CD4-positive, alpha-beta T cell (primary cell): ENCODE measurements at regions not wholly inside any gene's neighbourhood (a gene's known extent, or its start where the extent isn't known, plus 50 kb on each side); places are given as distances from the start of the nearest gene placed in this dataset.
A peak's percentile ranks its signal among the peaks of the same experiment; 100 is the strongest.

Experiments
- ATAC-seq: fragments of 200-7000 bp; cut with Tn5 transposase; one replicate; pipeline ENCODE4 v1.10.0; 2022; ENCODE audit warnings: mild to moderate bottlenecking; ENCODE audit not compliant: poor library complexity
- CTCF ChIA-PET: fragments of 350-600 bp; sonication (Branson Sonifier 250); formaldehyde crosslinking; loops from one replicate; lab custom pipeline; 2021; ENCODE audit warnings: antibody characterized with exemption, inconsistent platforms; lab: Charles Lee
- POLR2A ChIA-PET: fragments of 350-600 bp; sonication (Branson Sonifier 250); formaldehyde crosslinking; loops from one replicate; lab custom pipeline; 2021; ENCODE audit warnings: antibody characterized with exemption, inconsistent platforms; lab: Charles Lee
- DNase-seq, 14 experiments: peaks; one replicate each; pipeline ENCODE4 v3.0.0-alpha.2; 2013 to 2020; ENCODE audit warnings: mixed read lengths in 2 of 14
- H3K27ac ChIP-seq, 2 donors: one replicate each; pipeline versions ENCODE4 v1.5.1 to v1.7.0; 2013; ENCODE audit warnings: low read length in 2 of 2, low read depth in 1 of 2, mild to moderate bottlenecking in 1 of 2
- H3K27me3 ChIP-seq, 2 experiments: 1 replicate in 1 of 2; 2 replicates in 1 of 2; pipeline versions ENCODE4 v1.6.1 to v1.7.0; 2013; ENCODE audit warnings: low read length in 2 of 2, control low read depth in 1 of 2, mild to moderate bottlenecking in 1 of 2, moderate library complexity in 1 of 2; ENCODE audit not compliant: insufficient read depth in 2 of 2, control insufficient read depth in 1 of 2
- H3K36me3 ChIP-seq: one replicate; pipeline ENCODE4 v1.6.1; 2013; ENCODE audit warnings: low read length, control low read depth; ENCODE audit not compliant: insufficient read depth
- H3K4me1 ChIP-seq: one replicate; pipeline ENCODE4 v1.6.1; 2013; ENCODE audit warnings: low read length, control low read depth; ENCODE audit not compliant: insufficient read depth
- H3K4me3 ChIP-seq: one replicate; pipeline ENCODE4 v1.5.1; 2013; ENCODE audit warnings: mild to moderate bottlenecking, low read length, moderate library complexity
- H3K9me3 ChIP-seq, 2 experiments: 1 replicate in 1 of 2; 2 replicates in 1 of 2; pipeline versions ENCODE4 v1.6.1 to v1.7.0; 2013; ENCODE audit warnings: low read length in 2 of 2, mild to moderate bottlenecking in 2 of 2, control low read depth in 1 of 2, moderate library complexity in 1 of 2; ENCODE audit not compliant: control insufficient read depth in 1 of 2, insufficient read depth in 1 of 2
- H3K27ac Mint-ChIP-seq: one replicate; pipeline ENCODE4 v1.8.0; 2020; ENCODE audit warnings: mixed read lengths
- H3K27me3 Mint-ChIP-seq: one replicate; pipeline ENCODE4 v1.8.0; 2021; ENCODE audit warnings: mixed read lengths
- H3K36me3 Mint-ChIP-seq: one replicate; pipeline ENCODE4 v1.8.0; 2021; ENCODE audit warnings: low read depth, mixed read lengths
- H3K4me1 Mint-ChIP-seq: one replicate; pipeline ENCODE4 v1.8.0; 2021; ENCODE audit warnings: low read depth, mixed read lengths
- H3K4me3 Mint-ChIP-seq: one replicate; pipeline ENCODE4 v1.8.0; 2020; ENCODE audit warnings: mild to moderate bottlenecking, mixed read lengths
- H3K9me3 Mint-ChIP-seq: one replicate; pipeline ENCODE4 v1.8.0; 2020; ENCODE audit warnings: mixed read lengths
- CTCF ChIP-seq: fragments of 200-600 bp; IDR thresholded peaks from one replicate; pipeline ENCODE4 v1.8.0; 2022; ENCODE audit warnings: antibody characterized with exemption, mild to moderate bottlenecking
- intact Hi-C, 2 experiments: fragments of 100-400 bp; cut with DNase I in 1 of 2; cut with micrococcal nuclease in 1 of 2; formaldehyde crosslinking; loops; one replicate each; pipeline versions ENCODE4 v1.15.1 to v1.9.0; 2023 to 2025; cut with DNase I, micrococcal nuclease

GRCh38 chr3:59542276-59542675, 492.5 kb upstream of the CFAP20DC start:
- Histone ChIP-seq H3K4me1 (peaks cover 9% of the 10 kb centered on the region), H3K27me3 (no peaks in the 10 kb centered on the region), H3K27ac (no peak overlapping the region), H3K36me3 (no peaks in the 10 kb centered on the region), H3K9me3 (no peaks in the 10 kb centered on the region), H3K4me3 (no peak overlapping the region)
- no peaks in the 10 kb centered on the region for H3K36me3 Mint-ChIP-seq
- TF ChIP-seq CTCF = no peak
- no peak for DNase-seq
- intact Hi-C loops = loop anchor here in 1 of 2 experiments (10.0 kb wide), 1 partner anchor 117 kb away; no protein-coding TSS in a partner anchor
- H3K27me3 Mint-ChIP-seq = no peaks in the 10 kb centered on the region
- H3K4me1 Mint-ChIP-seq = peaks cover 51% of the 10 kb centered on the region
- H3K27ac Mint-ChIP-seq = peak overlapping the region; percentile 54
- peak; percentile 60 for ATAC-seq
- ChIA-PET CTCF (no interaction called here), POLR2A (interaction anchor here (1.1 to 2.0 kb wide), 2 partner anchors 114 to 117 kb away, joined by 3 to 9 read pairs; no protein-coding TSS in a partner anchor)
- no peaks in the 10 kb centered on the region for H3K9me3 Mint-ChIP-seq
- no peak overlapping the region for H3K4me3 Mint-ChIP-seq

GRCh38 chr3:59540696-59541095, 490.9 kb upstream of the CFAP20DC start:
- Histone ChIP-seq H3K4me1 (peaks cover 9% of the 10 kb centered on the region), H3K27me3 (no peaks in the 10 kb centered on the region), H3K4me3 (no peak overlapping the region), H3K9me3 (no peaks in the 10 kb centered on the region), H3K27ac (no peak overlapping the region), H3K36me3 (no peaks in the 10 kb centered on the region)
- Mint-ChIP-seq H3K27ac (no peak overlapping the region), H3K27me3 (no peaks in the 10 kb centered on the region), H3K4me3 (no peak overlapping the region), H3K36me3 (no peaks in the 10 kb centered on the region), H3K4me1 (peaks cover 51% of the 10 kb centered on the region), H3K9me3 (no peaks in the 10 kb centered on the region)
- DNase-seq (peak in 1 of 14 experiments; percentile 5), ATAC-seq (no peak)
- no peak for TF ChIP-seq CTCF
- intact Hi-C loops = loop anchor here in 1 of 2 experiments (10.0 kb wide), 1 partner anchor 116 kb away; no protein-coding TSS in a partner anchor
- CTCF ChIA-PET = no interaction called here
- POLR2A ChIA-PET = interaction anchor here (2.0 kb wide), 1 partner anchor 116 kb away, joined by 9 read pairs; no protein-coding TSS in a partner anchor

- ChIA-PET POLR2A (no interaction called here), CTCF (no interaction called here)
- ATAC-seq (no peak), DNase-seq (no peak)
- H3K4me1 ChIP-seq = peaks cover 9% of the 10 kb centered on the region
- Mint-ChIP-seq H3K4me1 (peaks cover 51% of the 10 kb centered on the region), H3K36me3 (no peaks in the 10 kb centered on the region), H3K27me3 (no peaks in the 10 kb centered on the region), H3K4me3 (no peak overlapping the region), H3K27ac (no peak overlapping the region), H3K9me3 (no peaks in the 10 kb centered on the region)
- H3K9me3 ChIP-seq = no peaks in the 10 kb centered on the region
- no peak overlapping the region for H3K27ac ChIP-seq
- no peak for TF ChIP-seq CTCF
- no peak overlapping the region for H3K4me3 ChIP-seq
- intact Hi-C loops = loop anchor here in 1 of 2 experiments (10.0 kb wide), 1 partner anchor 115 kb away; no protein-coding TSS in a partner anchor
- no peaks in the 10 kb centered on the region for H3K27me3 ChIP-seq
- no peaks in the 10 kb centered on the region for H3K36me3 ChIP-seq
Observed at GRCh38 chr3:59540241-59540640, 490.4 kb upstream of the CFAP20DC start.
